ENCODE measurements at regions not wholly inside any gene's neighbourhood (a gene's known extent, or its start where the extent isn't known, plus 50 kb on each side); places are given as distances from the start of the nearest gene placed in this dataset.

DNA sequence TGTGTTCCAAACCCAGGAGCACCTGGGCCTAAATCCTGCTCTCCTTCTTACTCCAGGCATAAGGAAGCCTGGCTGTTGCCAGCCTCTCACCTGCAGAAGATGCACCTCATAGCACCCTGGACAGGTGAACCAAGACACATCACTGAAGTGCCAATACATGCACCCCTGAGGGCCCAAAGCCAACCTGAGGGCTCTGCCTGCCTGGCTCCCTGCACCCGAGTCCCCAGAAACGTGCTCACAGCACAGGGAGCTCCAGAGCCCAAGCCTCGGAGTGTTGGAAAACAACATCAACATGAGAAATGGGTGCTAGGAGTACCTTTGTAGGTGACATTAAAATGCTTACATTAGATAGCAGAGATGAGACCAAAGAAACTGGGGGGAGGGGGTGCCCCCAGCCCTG lies 96.3 kb upstream of the RAB6C start:
- CTCF ChIA-PET, result no interaction called here
- H3K9me3 ChIP-seq (ENCODE audit: control insufficient read depth, insufficient read depth, low read length), result no peaks in the 10 kb centered on the region; the same call in 1 of the 2 replicates
- H3K27ac ChIP-seq (ENCODE audit: low read depth, low read length), result no peak overlapping the region
- no peaks in the 10 kb centered on the region for H3K27me3 ChIP-seq (ENCODE audit: control insufficient read depth, insufficient read depth, low read length)
- TF ChIP-seq CTCF (IDR thresholded peaks at IDR 0.05; ENCODE audit: low read depth, low read length), result no peak
- POLR2A ChIA-PET, result no interaction called here
- no peak overlapping the region for H3K4me3 ChIP-seq (ENCODE audit: low read depth, low read length)
- DNase-seq (ENCODE audit: low read depth, low spot score), result no peak

- Histone ChIP-seq H3K27me3 (ENCODE audit: control insufficient read depth, insufficient read depth, low read length) (no peaks in the 10 kb centered on the region), H3K9me3 (ENCODE audit: control insufficient read depth, insufficient read depth, low read length) (no peaks in the 10 kb centered on the region), H3K4me3 (ENCODE audit: low read depth, low read length) (no peak overlapping the region), H3K27ac (ENCODE audit: low read depth, low read length) (no peak overlapping the region)
- no peak for DNase-seq (ENCODE audit: low read depth, low spot score)
- POLR2A ChIA-PET, result no interaction called here
- CTCF ChIA-PET, result no interaction called here
- TF ChIP-seq CTCF (IDR thresholded peaks at IDR 0.05; ENCODE audit: low read depth, low read length), result no peak
Observed at GRCh38 chr2:129884221-129884786, 95.2 kb upstream of the RAB6C start.

DNA sequence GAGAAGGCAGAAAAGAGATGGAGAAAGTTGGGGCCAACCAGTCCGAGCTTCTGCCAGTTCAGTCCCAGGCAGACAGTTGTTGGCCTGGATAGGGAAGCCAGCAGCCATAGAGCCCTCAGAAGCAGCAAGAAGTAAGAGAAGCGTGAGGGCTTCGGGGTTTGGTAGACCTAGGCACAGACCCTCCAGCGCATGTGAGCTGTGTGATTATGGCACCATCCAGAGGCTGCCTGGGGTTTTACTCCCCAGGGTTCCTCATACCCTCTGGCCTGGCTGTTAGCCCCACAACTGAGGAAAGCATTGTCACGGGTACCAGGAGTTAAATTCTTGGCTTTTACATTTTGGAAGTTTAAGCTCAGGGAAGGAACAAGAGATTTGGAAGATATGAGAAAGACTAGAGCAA lies 93.7 kb upstream of the RAB6C start:
- TF ChIP-seq CTCF (IDR thresholded peaks at IDR 0.05; ENCODE audit: low read depth, low read length), result no peak
- Histone ChIP-seq H3K27me3 (ENCODE audit: control insufficient read depth, insufficient read depth, low read length) (no peaks in the 10 kb centered on the region), H3K27ac (ENCODE audit: low read depth, low read length) (no peak overlapping the region), H3K4me3 (ENCODE audit: low read depth, low read length) (no peak overlapping the region), H3K9me3 (ENCODE audit: control insufficient read depth, insufficient read depth, low read length) (no peaks in the 10 kb centered on the region)
- no peak for DNase-seq (ENCODE audit: low read depth, low spot score)
- ChIA-PET CTCF (no interaction called here), POLR2A (no interaction called here)

DNA sequence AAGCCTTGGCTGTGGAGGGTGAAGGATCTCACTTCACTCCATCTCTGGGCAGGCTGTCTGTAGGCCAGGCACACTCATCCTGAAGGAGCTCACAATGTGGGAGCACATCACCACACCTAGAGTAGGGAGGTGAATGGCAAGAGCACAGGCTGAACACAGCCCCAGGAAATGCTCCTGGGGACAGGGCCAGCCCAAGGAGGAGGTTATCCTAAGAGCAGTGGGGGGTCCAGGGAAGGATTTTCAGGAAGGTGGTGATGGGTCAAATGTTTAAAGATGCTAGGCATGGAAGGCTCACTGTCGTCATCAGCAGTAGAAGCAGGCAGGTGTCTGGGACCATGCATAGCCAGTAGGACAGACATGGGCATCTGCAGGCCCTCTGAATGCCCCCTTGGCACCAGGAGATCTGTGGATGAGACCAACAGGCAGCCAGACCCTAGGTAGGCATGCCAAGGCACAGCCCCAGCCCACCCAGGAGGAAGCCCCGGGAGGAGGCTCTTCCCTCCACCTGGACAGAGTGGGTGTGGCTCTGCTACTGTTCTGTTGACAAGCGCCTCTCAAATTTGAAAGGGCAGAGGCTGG lies 91.7 kb upstream of the RAB6C start:
- Histone ChIP-seq H3K27me3 (ENCODE audit: control insufficient read depth, insufficient read depth, low read length) (no peaks in the 10 kb centered on the region), H3K27ac (ENCODE audit: low read depth, low read length) (no peak overlapping the region), H3K4me3 (ENCODE audit: low read depth, low read length) (no peak overlapping the region), H3K9me3 (ENCODE audit: control insufficient read depth, insufficient read depth, low read length) (no peaks in the 10 kb centered on the region)
- ChIA-PET POLR2A (no interaction called here), CTCF (no interaction called here)
- no peak for DNase-seq (ENCODE audit: low read depth, low spot score)
- no peak for TF ChIP-seq CTCF (IDR thresholded peaks at IDR 0.05; ENCODE audit: low read depth, low read length)

- H3K27ac ChIP-seq (ENCODE audit: low read depth, low read length), result no peak overlapping the region
- ChIA-PET CTCF (no interaction called here), POLR2A (no interaction called here)
- TF ChIP-seq CTCF (IDR thresholded peaks at IDR 0.05; ENCODE audit: low read depth, low read length), result no peak
- DNase-seq (ENCODE audit: low read depth, low spot score), result no peak
- no peaks in the 10 kb centered on the region for H3K27me3 ChIP-seq (ENCODE audit: control insufficient read depth, insufficient read depth, low read length)
- no peak overlapping the region for H3K4me3 ChIP-seq (ENCODE audit: low read depth, low read length)
- H3K9me3 ChIP-seq (ENCODE audit: control insufficient read depth, insufficient read depth, low read length), result no peaks in the 10 kb centered on the region
Observed at GRCh38 chr2:129888461-129888860, 91.0 kb upstream of the RAB6C start.

All from AG04450 (cell line).